ENCODE measurements at regions not wholly inside any gene's neighbourhood (a gene's known extent, or its start where the extent isn't known, plus 50 kb on each side); places are given as distances from the start of the nearest gene placed in this dataset.

- TF ChIP-seq CTCF (conservative IDR thresholded peaks at IDR 0.05 in 1 of 2, IDR thresholded peaks at IDR 0.05 in 1 of 2; ENCODE audit: extremely low read depth in 1 of 2, insufficient read depth in 1 of 2, low read depth in 1 of 2, low read length in 2 of 2) (no peak), EZH2 (IDR thresholded peaks at IDR 0.05; ENCODE audit: borderline replicate concordance, low read length) (no peak)
Observed at GRCh38 chr4:12296366-12296765, 867.7 kb upstream of the HS3ST1 start.
